Fibroblast of skin of scalp (primary cell): ENCODE measurements at regions not wholly inside any gene's neighbourhood (a gene's known extent, or its start where the extent isn't known, plus 50 kb on each side); places are given as distances from the start of the nearest gene placed in this dataset.
"Not testable (repeated sequence)": the region's sequence is repeated elsewhere in the genome, so short reads cannot be mapped to it uniquely, and the experiment has no call there.

Source experiments
- DNase-seq: peaks from one replicate; pipeline ENCODE4 v3.0.0-alpha.2; 2013

DNA sequence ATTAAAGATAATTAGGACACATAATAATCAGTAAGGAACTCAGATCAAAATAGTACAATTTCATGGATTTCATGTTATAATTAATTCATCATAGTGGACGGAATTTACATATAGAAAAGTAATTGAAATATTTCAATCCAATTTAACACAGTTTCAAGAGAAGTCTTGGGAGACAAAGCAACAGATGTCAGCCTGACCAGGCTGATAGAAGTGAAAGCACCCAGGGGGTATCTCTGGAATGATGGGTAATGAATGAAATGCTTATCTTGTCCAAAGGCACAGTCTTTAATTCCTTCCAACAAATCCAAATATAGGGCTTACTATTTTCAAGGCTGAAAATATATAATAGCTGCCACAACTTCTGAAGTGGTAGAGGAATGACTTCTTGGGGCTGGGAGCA lies 629.3 kb upstream of the RGMB start:
- DNase-seq: peak; percentile 37

DNA sequence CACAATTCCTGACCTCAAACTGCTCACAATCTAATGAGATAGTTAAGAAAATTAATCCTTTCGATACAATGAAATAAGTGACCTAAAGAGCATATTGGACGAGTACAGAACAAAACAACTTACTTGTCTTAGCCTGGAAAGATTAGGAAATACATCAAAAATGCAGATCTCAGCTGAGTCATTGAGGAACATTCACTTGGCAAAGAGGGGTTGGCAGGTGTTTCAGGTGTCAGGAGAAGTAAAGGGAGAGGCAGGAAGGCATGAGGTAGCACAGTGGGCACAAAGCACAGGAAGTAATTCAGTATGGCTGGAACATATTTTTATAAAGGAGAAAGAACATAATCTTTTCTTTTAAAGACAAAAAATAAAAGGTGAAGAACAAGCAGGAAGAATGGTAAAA lies 628.8 kb upstream of the RGMB start:
- DNase-seq: no peak

DNA sequence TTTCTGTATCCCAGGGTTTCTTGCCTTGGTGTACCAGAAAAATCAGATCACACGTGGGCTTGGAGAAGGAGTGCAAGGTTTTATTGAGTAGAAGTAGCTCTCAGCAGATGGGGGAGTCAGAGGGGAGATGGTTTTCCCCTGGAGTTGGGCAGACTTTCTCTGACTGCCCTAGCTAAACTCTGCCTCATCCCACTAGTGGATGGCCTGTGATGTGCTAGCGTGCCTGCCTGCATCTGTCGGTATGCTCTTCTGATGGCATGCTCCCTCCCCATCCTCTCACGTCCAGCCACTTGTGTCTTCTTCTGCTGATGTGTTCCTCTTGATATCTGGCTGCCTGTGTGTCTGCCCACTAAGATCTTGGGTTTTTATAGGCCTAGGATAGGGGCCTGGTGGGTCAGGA lies 616.1 kb upstream of the RGMB start:
- no peak for DNase-seq

DNA sequence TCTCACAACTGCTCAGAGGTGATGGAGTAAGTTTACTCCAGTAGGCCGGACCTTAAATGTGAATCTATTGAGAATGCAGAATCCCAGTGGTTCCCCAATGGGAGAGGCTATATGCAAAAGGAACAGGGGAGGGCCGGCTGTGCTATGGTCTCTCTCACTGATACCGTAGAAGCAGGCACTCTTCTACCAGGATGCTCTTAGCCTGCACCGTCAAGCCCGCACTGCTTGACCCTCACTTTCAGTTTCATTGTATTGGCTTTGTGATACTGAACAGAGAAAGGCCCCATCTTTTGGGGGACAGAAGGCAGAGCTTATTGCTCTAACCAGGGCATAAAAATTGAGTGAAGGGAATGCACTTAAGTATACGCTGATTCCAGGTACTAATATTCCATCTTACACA lies 615.0 kb upstream of the RGMB start:
- no peak for DNase-seq

DNA sequence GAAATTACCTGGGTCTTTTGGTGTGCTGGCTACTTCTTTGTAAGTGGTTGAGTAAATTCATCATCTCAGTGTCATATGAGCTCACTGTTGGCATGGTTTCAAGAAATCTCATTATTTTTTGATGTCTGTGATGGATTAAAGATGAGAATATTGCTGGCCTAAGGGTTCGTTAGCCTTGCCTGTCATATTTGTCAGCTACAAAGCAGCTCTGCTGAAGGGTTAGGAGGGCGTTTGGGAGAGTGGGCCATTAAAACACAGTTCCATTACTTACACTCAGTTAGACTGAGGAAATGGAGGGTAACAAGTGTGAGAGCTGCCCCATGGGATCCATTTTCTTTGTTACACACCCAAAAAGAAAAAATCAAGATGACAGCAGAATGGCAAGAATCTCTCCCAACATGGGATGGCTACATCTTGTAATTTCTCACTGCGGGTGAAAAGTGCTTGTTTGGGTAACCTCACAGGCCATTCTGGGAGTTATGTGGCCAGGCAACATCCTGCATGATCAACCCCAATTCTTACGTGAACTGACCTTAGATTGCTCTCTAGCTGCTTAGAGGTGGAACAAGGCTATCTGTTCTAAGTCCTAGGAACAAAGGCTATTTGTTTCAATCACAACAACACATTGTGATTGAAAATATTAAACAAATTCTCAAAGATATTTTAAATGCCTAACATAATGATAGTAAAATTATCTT lies 609.5 kb upstream of the RGMB start:
- no peak for DNase-seq

DNA sequence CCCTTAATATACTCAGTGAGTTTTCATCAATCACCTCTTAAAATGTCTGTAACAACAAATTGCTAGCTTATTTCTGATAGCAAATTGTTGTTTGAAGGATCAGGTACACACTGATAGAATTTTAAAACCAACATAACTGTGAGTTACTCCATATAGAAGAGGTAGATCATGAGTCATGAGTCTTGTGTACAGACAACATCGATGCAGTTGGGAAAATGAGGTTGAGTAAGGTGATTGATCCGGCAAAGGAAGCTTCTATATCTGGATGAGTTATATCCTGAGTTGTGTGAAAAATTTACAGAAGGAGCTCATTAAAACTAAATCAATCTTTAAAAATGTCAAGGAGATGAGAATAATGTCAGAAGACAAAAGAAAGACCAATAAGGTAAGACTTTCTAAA lies 604.6 kb upstream of the RGMB start:
- no peak for DNase-seq

DNA sequence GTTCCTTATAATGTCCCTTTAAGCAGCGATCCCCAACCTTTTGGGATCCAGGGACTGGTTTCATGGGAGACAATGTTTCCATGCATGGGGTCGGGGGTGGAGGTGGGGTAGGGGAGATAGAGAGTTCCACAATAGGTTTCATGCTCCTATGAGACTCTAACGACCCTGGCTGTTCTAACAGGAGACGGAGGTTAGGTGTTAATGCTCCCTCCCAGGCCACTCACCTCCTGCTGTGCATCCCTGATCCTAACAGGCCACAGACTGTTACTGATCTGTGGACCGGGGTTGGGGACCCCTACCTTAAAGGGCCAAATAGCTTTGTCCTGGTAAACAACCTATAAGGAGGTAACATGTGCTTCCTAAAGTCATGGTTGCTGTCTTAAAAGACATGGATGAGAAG lies 602.5 kb upstream of the RGMB start:
- no peak for DNase-seq

DNA sequence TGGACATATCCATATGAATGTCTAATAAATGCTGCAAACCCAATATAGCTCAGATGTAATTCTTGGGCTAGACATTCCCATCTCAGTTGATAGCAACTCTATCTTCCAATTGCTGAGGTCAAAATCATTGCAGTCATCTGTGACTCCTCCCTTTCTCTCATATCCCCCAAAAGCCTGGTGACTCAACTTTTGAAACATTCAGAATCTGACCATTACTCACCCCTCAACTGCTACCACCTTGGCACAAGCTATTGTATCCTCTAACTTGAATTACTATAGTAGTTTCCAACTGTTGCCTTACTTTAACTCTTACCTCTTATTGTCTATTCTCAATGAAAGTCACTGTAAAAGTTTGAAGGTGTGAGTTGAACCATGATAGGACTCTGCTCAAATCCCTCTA lies 600.1 kb upstream of the RGMB start:
- DNase-seq: peak; percentile 47

DNA sequence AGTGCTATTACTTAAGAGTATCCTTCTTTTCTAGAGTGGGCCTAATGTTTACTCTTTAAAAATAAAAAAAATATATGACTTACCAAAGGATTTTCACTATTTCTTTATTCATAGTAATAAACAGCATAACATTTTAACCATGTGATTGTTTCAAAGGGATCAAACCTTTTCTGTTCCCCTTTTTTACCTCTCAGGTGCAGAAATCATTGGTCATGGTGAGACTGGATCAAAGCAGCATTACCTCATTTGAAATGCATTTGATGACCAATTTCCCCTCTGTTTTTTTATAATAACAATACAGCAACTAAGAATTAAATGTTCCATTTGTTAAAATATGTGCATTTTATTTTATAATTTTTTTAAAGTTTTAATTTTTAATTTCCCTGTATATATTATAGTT lies 598.0 kb upstream of the RGMB start:
- no peak for DNase-seq

DNA sequence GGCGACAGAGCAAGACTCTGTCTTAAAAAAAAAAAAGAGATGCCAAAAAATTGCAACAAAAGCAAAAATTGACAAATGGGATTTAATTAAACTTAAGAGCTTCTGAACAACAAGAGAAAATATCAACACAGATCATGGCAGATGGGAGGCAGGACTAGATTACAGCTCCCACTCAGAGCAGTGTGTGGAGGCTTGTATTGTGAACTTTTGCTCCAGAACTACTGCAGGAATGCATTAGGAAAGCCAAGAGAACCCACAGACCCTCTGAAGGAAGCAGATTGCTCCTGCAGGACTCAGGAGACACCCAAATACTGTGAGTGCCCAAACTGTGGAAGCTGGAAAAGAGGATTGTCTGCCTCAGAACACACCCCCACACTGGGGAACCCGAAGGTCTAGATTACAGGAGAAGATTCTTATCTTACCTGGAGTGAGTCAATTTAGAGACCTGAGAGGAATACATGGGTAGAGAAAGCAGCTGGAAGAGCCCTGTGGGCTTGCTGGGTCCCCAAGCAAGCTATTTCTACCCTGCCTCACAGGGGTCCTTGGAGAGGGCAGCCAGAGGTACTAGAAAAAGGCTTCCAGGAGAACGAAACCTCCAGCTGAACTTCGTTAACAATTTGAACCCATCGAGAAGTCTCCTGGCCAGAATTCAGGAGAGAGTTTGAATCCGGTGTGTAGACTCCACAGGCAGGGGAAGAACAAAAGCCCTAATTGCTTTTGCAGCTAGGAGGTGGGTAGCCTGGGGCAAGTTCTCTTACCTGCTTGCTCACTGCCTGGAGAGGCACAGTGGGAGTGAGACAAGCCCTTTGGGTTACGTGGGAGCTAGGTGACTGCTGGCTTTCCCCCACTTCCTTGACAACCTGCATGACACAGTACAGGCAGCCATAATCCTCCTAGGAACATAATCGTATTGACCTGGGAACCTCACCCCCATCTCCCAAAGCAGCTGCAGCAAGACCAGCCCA lies 593.4 kb upstream of the RGMB start:
- no peak for DNase-seq

DNA sequence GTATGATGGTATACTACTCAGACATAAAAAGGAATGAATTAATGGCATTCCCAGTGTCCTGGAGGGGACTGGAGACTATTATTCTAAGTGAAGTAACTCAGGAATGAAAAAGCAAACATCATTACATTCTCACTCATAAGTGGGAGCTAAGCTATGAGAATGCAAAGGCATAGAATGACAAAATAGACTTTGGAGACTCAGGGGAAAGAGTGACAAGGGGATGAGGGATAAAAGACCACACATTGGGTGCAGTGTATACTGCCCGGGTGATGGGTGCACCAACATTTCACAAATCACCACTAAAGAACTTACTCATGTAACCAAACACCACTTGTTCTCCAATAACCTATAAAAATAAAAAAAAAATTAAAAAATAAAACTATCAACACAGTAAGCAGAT lies 587.3 kb upstream of the RGMB start:
- no peak for DNase-seq

DNA sequence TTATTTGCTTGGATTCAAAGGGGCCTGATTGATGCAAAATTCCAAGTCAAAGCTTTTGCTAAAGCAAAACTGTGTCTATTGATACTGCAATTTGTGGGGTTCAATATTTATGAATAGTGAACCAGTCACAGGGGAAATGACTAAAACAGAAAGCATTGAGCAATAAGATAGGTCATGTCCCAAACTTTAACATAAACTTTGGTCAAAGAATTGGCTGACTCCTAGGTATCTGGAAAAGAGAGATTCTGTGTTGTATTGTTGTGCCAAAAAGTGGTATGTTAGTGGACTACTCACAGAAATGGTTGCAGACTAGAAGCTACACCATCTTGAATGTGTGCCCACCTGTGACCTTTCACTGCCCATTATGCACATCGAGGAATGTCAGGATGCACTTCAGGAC lies 585.5 kb upstream of the RGMB start:
- DNase-seq: no peak

DNA sequence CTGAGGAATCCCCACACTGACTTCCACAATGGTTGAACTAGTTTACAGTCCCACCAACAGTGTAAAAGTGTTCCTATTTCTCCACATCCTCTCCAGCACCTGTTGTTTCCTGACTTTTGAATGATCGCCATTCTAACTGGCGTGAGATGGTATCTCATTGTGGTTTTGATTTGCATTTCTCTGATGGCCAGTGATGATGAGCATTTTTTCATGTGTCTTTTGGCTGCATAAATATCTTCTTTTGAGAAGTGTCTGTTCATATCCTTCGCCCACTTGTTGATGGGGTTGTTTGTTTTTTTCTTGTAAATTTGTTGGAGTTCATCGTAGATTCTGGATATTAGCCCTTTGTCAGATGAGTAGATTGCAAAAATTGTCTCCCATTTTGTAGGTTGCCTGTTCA lies 583.1 kb upstream of the RGMB start:
- DNase-seq: not testable (repeated sequence)

DNA sequence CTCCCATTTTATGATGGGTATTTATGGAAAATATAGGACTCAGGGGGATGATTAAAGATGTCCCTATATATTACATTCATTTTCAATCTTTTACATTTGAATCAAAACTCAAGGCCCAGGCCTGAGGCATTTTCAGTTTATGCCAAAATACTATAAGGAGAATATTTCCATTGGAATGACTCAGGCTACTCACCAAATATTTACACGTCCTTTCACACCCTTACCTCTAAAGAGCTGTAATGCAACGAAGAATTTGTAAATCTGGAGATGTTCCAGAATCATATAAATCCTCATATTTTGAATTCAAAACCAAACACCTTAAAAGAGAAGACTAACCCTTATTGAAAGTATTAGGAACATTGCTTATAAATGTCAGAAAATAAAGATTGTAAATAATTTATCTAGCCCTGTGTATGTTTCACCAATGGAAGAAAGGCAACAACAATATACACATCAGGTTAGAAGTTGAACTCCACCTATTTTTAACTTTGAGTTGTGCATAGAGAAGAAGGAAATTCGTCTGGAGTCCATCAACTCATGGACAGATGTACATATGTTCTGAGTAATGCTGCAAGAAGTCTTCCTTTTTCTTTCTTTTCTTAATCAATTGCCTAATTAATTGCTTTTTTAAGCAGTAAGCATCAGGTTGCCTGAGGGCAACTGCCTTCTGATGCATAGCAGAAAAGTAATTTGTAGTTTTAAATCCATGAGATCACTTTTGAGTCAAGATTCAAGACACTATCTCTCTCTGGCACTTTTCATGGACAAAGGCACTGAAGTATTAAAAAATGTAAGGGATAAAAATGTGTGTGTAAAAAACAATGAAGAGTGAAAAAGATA lies 579.3 kb upstream of the RGMB start:
- no peak for DNase-seq

DNA sequence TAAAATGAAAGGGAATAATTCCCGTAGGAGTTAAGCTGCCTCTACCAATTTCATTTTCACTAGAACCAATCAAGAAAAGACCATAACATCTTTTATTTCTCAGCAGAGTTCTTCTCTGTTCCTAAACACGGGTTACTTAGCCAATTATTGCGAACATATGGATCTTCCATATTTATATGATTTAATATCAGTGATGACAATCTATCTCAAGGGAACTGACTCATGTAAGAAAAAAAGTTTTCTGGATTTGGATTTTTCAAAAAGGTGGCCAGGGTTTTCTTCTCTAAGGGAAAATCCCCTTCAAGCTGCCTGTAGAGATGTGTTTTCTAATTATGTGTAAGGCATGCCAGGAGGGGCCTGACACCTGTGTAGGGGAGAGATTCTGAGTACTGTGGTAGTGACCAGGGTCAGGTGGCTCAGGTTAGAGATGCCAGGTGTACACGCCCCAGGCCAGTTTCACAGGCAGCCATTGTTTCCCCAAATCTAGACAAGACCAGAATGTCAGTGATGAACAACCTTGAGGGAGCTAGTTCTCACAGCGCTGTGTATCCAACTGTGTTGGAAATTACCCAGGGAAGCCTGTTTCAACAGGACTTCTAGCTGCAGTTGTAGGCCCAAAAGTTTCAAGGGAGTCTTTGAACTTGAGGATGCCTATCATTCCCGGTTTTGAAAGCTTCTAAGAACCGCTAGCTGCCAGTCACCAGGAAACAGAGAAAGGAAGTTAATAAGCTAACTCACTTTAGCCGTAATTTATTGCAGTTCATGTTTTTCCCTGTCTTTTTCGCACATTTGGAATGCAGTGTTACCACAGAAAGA lies 572.5 kb upstream of the RGMB start:
- peak; percentile 50 for DNase-seq

DNA sequence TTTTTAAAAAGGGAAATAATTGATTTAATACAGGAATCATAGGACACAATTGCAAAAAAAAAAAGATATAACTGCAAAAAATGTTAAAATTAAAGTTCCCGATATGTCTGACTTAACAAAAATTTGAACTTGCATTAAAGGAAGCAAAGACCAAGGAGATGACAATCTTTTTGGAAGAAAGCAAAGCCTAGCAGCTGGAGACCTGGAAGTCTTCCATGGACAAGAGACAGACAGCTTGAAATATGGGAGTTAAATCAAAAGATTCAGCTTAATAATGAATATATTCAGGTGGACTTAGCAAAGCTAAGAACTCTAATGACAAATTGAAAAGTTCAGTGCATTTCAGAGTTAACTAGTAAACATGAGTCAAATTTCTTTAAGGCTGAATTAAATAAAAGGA lies 568.7 kb upstream of the RGMB start:
- DNase-seq: no peak

DNA sequence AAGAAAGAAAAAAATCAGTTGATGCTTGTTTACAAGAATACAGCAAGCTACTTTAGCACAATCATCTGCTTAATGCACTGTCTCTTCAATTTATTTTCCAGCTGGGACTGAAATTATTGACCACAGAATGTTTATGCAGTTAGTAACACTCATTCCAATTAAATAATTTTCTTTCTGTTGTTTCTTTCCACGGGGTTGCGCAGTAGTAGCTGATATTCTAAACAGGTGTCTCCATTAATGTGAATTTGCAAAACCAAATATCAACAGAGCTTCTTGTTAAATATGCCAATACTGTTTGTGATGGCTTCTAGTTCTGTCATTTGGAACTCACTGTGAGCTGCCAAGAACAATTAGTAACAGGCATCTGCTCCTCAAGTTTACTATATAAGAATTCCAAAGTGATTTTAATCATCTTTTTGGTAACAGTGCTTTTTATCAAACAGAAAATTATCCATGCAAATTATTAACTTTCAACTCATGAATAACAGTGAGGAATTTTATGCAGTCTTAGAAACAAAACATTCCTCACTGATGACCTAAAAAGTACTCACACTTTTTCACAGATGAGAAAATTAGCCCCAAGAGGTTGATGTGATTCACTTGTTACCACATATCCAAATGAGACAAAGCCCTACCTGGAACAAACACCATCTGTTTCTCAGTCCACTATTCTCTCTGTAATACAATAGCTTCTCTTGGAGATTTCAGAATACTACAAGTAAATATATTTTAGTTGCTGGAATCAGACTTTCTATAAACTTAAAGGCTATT lies 567.6 kb upstream of the RGMB start:
- peak; percentile 55 for DNase-seq

DNA sequence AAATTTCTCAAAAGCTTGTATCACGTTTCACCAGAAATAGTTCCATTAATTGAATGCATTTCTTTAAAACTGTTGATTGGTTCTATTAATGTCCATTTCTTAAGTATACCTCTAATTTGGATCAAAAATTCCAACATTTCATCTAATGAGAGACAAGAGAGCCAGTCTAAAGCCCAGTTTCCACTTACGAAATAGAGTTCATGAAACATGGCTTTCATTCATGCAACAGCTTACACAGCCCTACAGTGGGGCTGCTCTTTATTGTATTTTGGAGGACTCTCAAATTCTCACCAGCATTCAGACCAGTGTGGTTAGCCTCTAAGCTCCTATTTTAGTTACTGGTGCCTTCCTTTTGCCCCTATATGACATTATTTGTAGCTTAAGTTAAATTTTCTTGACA lies 566.9 kb upstream of the RGMB start:
- DNase-seq: no peak

DNA sequence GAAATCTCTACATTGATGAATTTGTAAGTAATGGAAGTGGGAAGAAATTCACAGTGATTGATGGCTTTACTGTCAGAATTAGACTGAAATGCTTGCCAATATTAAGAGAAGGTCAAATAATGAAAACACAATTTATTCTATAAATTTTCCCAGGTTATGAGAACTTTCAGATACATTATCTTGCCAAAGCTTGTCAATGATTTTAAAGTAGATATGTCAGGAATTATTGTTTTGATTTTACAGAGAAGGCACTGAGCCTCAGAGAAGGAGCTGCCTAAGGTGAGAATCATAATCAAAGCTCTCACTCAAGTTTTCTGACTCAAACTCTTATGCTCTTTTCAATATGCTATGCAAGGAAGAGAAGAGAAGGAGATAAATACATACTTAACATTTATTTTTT lies 564.0 kb upstream of the RGMB start:
- no peak for DNase-seq

DNA sequence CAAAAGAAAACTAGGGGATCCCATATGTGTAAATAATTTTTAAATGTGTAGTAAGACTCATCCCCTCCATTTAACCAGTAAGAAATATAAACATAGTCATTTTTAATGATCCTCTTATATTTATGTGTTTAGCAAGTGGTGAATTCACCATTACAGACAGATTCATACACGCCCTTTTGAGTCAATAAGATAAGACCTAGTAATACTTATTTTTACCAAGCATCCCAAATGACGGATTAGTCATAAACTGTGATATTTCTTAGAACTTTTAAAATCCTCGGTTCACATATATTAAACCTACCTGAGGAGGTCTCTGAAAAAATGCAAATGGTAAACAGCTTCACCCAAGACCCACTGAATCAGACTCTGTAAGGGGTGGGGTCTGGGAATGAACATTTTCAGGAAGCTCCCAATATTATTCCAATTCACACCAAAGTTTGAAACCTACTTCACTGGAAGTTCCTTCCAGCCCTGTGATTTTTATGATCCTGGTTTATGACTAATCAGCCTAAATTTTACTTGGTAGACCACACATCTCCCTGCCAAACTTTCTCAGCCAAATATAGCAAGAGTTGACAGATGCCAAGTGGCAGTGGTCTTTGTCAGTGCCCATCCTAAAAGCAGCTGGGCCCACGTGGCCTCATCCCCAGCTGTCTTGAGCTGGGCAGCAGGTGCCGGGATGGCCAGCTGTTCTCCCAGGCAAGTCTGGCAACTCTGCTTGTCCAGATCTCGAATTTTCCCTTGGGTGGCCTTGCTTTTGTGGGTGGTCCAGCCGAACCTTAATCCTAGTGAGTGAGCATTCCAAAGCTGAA lies 559.0 kb upstream of the RGMB start:
- peak; percentile 73 for DNase-seq

DNA sequence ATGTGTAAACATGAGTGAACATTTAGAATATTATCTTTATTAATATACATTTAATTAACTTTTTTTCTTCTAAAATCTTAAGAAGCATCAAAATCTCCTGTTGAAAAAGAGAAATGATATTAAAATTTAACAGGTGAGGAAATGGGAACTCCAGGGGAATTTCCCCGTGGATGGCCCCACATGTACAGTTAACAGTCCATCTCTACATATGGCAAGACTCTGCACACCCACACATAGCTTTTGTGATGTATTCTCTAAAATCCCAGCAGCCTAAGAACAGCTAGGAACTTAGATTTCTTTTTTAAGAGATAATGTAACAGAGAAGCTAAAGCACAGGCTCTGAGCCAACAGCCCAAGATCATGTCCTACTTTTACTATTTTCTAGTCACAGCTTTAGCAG lies 556.3 kb upstream of the RGMB start:
- no peak for DNase-seq
